Calu3 (cell line): ENCODE measurements at regions not wholly inside any gene's neighbourhood (a gene's known extent, or its start where the extent isn't known, plus 50 kb on each side); places are given as distances from the start of the nearest gene placed in this dataset.

ENCODE experiments used
- BruUV-seq: library from RNA; stranded (reverse); fragments of 400-500 nt; replicated peaks from 2 replicates; lab custom pipeline; 2021; lab: Mats Ljungman, UMichigan
- CTCF ChIA-PET: fragments of 300-600 bp; sonication (Branson Sonifier 250); formaldehyde crosslinking; loops from one replicate; lab custom pipeline; 2022; ENCODE audit warnings: antibody characterized with exemption; lab: Charles Lee
- DNase-seq: peaks from one replicate; pipeline ENCODE4 v3.0.0; 2022
- H3K27ac Mint-ChIP-seq: one replicate; pipeline ENCODE4 v1.8.0; 2022; ENCODE audit warnings: mixed read lengths; ENCODE audit not compliant: unreplicated experiment
- H3K27me3 Mint-ChIP-seq: one replicate; pipeline ENCODE4 v1.8.0; 2022; ENCODE audit warnings: mixed read lengths; ENCODE audit not compliant: unreplicated experiment
- H3K36me3 Mint-ChIP-seq: one replicate; pipeline ENCODE4 v1.8.0; 2022; ENCODE audit warnings: mild to moderate bottlenecking, moderate library complexity, mixed read lengths; ENCODE audit not compliant: insufficient read depth, unreplicated experiment
- H3K4me1 Mint-ChIP-seq: one replicate; pipeline ENCODE4 v1.8.0; 2022; ENCODE audit warnings: mild to moderate bottlenecking, low read depth, mixed read lengths; ENCODE audit not compliant: unreplicated experiment
- H3K4me3 Mint-ChIP-seq: one replicate; pipeline ENCODE4 v1.8.0; 2022; ENCODE audit warnings: mild to moderate bottlenecking, low read depth, moderate library complexity, mixed read lengths; ENCODE audit not compliant: unreplicated experiment
- H3K9me3 Mint-ChIP-seq: one replicate; pipeline ENCODE4 v1.8.0; 2022; ENCODE audit warnings: low read depth, mixed read lengths; ENCODE audit not compliant: unreplicated experiment
- intact Hi-C: fragments of 100-400 bp; cut with micrococcal nuclease; formaldehyde crosslinking; loops from one replicate; pipeline ENCODE4 v1.10.0; 2022; ENCODE audit not compliant: unreplicated experiment
- TF ChIP-seq, protein P1 (sequence below): fragments of 200-600 bp; IDR thresholded peaks from one replicate; pipeline ENCODE4 v1.8.0; 2022; ENCODE audit warnings: antibody characterized with exemption; ENCODE audit not compliant: unreplicated experiment

DNA sequence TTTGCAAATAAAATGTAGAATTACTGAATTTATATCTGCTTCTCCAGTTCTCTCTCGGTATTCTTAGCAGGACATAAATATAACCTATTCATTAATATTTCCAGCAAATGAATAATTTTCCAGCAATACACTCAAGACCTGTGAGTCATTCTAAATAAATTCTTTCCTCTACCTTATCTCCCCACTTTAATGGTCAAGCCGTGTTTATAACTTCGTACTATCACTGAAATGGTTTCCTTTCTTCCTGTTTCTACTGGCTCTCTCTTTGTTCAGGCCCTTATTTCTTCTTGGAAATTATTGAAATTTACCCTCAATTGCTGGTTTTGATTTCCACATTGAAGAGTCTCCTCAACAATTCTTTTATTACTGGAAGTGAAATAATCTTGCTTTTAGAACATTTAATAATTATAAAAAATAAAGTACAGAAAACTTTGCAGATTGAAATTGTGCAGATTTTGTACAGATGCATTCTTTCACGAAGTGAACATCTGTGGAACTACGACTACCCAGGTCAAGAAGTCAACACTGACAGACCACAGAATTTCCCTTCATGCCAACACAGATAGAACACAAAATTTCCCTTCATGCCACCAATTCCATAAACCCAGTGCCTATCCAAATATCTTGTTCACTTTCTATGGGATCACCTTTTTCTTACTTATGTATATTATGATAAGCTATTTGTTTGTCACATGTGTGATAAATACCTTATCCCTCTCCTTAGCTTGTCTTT is 205.7 kb downstream of the FAT4 start:
- no peaks in the 10 kb centered on the region for H3K9me3 Mint-ChIP-seq
- H3K27me3 Mint-ChIP-seq = no peaks in the 10 kb centered on the region
- H3K36me3 Mint-ChIP-seq = no peaks in the 10 kb centered on the region
- intact Hi-C loops = no loop called here
- peak overlapping the region; percentile 51 for H3K4me3 Mint-ChIP-seq
- TF ChIP-seq, protein P1, sequence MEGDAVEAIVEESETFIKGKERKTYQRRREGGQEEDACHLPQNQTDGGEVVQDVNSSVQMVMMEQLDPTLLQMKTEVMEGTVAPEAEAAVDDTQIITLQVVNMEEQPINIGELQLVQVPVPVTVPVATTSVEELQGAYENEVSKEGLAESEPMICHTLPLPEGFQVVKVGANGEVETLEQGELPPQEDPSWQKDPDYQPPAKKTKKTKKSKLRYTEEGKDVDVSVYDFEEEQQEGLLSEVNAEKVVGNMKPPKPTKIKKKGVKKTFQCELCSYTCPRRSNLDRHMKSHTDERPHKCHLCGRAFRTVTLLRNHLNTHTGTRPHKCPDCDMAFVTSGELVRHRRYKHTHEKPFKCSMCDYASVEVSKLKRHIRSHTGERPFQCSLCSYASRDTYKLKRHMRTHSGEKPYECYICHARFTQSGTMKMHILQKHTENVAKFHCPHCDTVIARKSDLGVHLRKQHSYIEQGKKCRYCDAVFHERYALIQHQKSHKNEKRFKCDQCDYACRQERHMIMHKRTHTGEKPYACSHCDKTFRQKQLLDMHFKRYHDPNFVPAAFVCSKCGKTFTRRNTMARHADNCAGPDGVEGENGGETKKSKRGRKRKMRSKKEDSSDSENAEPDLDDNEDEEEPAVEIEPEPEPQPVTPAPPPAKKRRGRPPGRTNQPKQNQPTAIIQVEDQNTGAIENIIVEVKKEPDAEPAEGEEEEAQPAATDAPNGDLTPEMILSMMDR = no peak
- peaks cover 37% of the 10 kb centered on the region for H3K4me1 Mint-ChIP-seq
- BruUV-seq = no TSS peak
- CTCF ChIA-PET = interaction anchor here (0.9 kb wide), 1 partner anchor 206 kb away, joined by 3 read pairs; the partner anchor contains the start of gene FAT4
- peak; percentile 1 for DNase-seq
- peak overlapping the region; percentile 96 for H3K27ac Mint-ChIP-seq

DNA sequence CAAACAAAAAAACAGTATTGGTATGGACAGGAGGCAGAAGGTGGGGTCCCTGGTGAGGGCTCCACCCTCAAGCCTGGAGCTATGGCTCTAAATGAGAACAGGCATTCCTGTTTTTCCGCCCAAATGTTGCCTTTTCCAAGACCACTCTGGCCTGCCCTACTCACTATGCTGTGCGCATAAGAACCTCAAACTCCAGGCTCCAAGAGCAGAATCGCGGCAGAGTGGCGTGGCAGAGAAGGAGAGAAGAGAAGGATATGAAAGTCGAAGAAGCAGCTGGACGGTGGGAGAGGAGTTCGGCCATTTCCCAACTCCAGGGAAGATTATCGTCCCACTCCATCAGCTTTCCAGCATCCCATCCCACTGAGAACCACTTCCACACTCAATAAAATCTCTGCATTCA is 207.8 kb downstream of the FAT4 start:
- H3K27me3 Mint-ChIP-seq = no peaks in the 10 kb centered on the region
- H3K27ac Mint-ChIP-seq = no peak overlapping the region
- H3K4me3 Mint-ChIP-seq = no peak overlapping the region
- CTCF ChIA-PET = no interaction called here
- no peak for DNase-seq
- TF ChIP-seq, protein P1 = no peak
- H3K9me3 Mint-ChIP-seq = no peaks in the 10 kb centered on the region
- intact Hi-C loops = no loop called here
- H3K4me1 Mint-ChIP-seq = peaks cover 29% of the 10 kb centered on the region
- no TSS peak for BruUV-seq
- H3K36me3 Mint-ChIP-seq = no peaks in the 10 kb centered on the region

DNA sequence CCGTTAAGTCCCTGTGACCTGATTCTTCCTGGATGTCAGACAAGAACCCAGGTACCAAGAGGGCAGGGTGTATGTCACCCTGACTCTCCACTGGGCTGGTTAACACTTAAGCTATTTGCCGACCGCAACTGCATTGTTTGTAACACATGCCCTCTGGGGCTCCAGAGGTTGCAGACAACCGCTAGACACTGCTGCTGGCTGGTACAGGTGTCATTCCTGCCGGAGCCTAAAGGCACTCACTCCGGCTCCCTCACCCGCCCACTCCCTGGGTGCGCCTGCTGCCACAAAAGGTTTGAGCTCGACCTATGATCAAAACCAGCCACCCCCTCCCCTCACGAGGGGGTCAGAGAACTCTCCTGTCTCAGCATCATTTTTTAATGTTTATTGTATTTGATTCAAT is 208.2 kb downstream of the FAT4 start:
- H3K4me1 Mint-ChIP-seq = peaks cover 29% of the 10 kb centered on the region
- H3K9me3 Mint-ChIP-seq = no peaks in the 10 kb centered on the region
- H3K36me3 Mint-ChIP-seq = no peaks in the 10 kb centered on the region
- no TSS peak for BruUV-seq
- H3K4me3 Mint-ChIP-seq = no peak overlapping the region
- no peak overlapping the region for H3K27ac Mint-ChIP-seq
- intact Hi-C loops = no loop called here
- TF ChIP-seq, protein P1 = no peak
- CTCF ChIA-PET = no interaction called here
- H3K27me3 Mint-ChIP-seq = no peaks in the 10 kb centered on the region
- no peak for DNase-seq

DNA sequence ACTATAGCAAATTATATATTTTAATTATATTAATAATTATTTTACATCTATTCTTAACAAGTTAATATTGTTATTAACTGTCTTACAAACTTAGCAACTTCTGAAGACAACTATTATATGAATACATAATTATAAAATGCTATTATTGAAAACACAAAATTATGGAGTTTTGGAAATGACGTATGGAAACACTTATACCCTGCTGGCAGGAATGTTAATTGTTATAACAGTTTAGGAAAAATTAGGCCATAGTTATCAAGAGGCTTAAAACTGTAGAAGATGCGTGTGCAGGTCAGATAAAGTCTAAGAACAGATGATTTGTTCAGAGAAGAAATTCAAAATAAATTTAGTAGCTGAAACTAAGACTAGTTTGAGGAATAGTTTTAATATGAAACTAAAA is 211.7 kb downstream of the FAT4 start:
- DNase-seq = no peak
- H3K27me3 Mint-ChIP-seq = no peaks in the 10 kb centered on the region
- CTCF ChIA-PET = no interaction called here
- intact Hi-C loops = no loop called here
- no peaks in the 10 kb centered on the region for H3K4me1 Mint-ChIP-seq
- no peaks in the 10 kb centered on the region for H3K36me3 Mint-ChIP-seq
- TF ChIP-seq, protein P1 = no peak
- no peak overlapping the region for H3K4me3 Mint-ChIP-seq
- H3K27ac Mint-ChIP-seq = no peak overlapping the region
- no peaks in the 10 kb centered on the region for H3K9me3 Mint-ChIP-seq
- no TSS peak for BruUV-seq
